Heart left ventricle (tissue), 16 donors: ENCODE measurements at regions not wholly inside any gene's neighbourhood (a gene's known extent, or its start where the extent isn't known, plus 50 kb on each side); places are given as distances from the start of the nearest gene placed in this dataset.

Source experiments
- ATAC-seq, 4 donors: fragments of 200-7000 bp; cut with Tn5 transposase; one replicate each; pipeline ENCODE4 v1.9.1; 2020 to 2022; ENCODE audit warnings: moderate library complexity in 4 of 4, mild to moderate bottlenecking in 3 of 4, moderate number of reproducible peaks in 1 of 4
- DNase-seq, 5 donors: peaks; one replicate each; pipeline ENCODE4 v3.0.0-alpha.2; 2020
- H3K27ac ChIP-seq, 12 donors: fragments of 200-600 bp; sonication (generic) in 4 of 12; one replicate each; pipeline versions ENCODE4 v1.5.0 to v1.8.0; 2016 to 2022; ENCODE audit warnings: mild to moderate bottlenecking in 2 of 12
- H3K27me3 ChIP-seq, 9 donors: fragments of 200-600 bp; sonication (generic) in 2 of 9; one replicate each; pipeline versions ENCODE4 v1.5.1 to v1.8.0; 2016 to 2022; ENCODE audit warnings: mild to moderate bottlenecking in 3 of 9
- H3K36me3 ChIP-seq, 9 donors: fragments of 200-600 bp; sonication (generic) in 2 of 9; one replicate each; pipeline versions ENCODE4 v1.5.0 to v1.8.0; 2018 to 2022; ENCODE audit warnings: mild to moderate bottlenecking in 2 of 9
- H3K4me1 ChIP-seq, 12 donors: fragments of 200-600 bp; sonication (generic) in 4 of 12; one replicate each; pipeline versions ENCODE4 v1.5.0 to v1.8.0; 2016 to 2022; ENCODE audit warnings: mild to moderate bottlenecking in 3 of 12
- H3K4me3 ChIP-seq, 12 donors: fragments of 200-600 bp; sonication (generic) in 4 of 12; one replicate each; pipeline versions ENCODE4 v1.5.0 to v1.8.0; 2017 to 2022; ENCODE audit warnings: mild to moderate bottlenecking in 9 of 12, moderate library complexity in 4 of 12
- H3K9me3 ChIP-seq, 12 donors: fragments of 200-600 bp; sonication (generic) in 4 of 12; one replicate each; pipeline versions ENCODE4 v1.5.0 to v1.8.0; 2016 to 2022; ENCODE audit warnings: mild to moderate bottlenecking in 1 of 12
- POLR2A ChIP-seq, 2 donors: fragments of 450-650 bp; IDR thresholded peaks; one replicate each; pipeline ENCODE4 v1.6.1; 2017; ENCODE audit warnings: antibody characterized with exemption in 2 of 2, mild to moderate bottlenecking in 2 of 2, moderate library complexity in 2 of 2
- WGBS, 4 donors: extraction: QIAGEN DNeasy Blood & Tissue Kit in 2 of 4; methylation state at CpG; one replicate each; pipeline versions ENCODE4 v1.1.5 to v1.1.7; 2013 to 2018; 5-methylcytosine and 5-hydroxymethylcytosine counted together
- intact Hi-C, 10 donors: fragments of 100-400 bp; cut with DNase I; formaldehyde crosslinking; loops; one replicate each; pipeline versions ENCODE4 v1.11.1 to v1.14.2; 2022
- TF ChIP-seq, protein P1 (sequence below), 12 donors: fragments of 200-600 bp; sonication (generic) in 4 of 12; IDR thresholded peaks; one replicate each; pipeline versions ENCODE4 v1.5.0 to v1.8.0; 2018 to 2022; ENCODE audit warnings: antibody characterized with exemption in 12 of 12, mild to moderate bottlenecking in 5 of 12
- donor health status: ischemic (EF 13 %, LVEDD 7.1; RV severe dilation, severe dysfunction).
- donor health status: healthy with polysubstance abuse.
- donor health status: DM: no; HTN: yes; CAD: no.
- donor health status: DM: no; HTN: no; CAD: no.
- donor health status: ischemic (EF 25% LVEDD 6.9; RV normal size, moderate dysfunction).
- donor health status: ischemic (EF 25% LVEDD 5.7; RV mildly dilated, moderate dysfunction).
- donor health status: healthy.
- donor health status: DM: yes; HTN: yes; CAD: no.
- donor health status: ischemic (EF 35%, LVEDD 5.7; RV mildly dilated, moderate dysfunction).
- donor health status: nonischemic (EF 11% LVEDD 7.7; RV severe dilation, severe dysfunction).
- donor health status: DM: yes; HTN: yes; CAD: no.
- donor health status: PGD.
- donor health status: ischemic (EF 29% LVEDD 5.4; RV normal size, mild dysfunction).
- donor health status: nonischemic (EF 23%, LVEDD 6.1; RV moderate dilation, normal function).

DNA sequence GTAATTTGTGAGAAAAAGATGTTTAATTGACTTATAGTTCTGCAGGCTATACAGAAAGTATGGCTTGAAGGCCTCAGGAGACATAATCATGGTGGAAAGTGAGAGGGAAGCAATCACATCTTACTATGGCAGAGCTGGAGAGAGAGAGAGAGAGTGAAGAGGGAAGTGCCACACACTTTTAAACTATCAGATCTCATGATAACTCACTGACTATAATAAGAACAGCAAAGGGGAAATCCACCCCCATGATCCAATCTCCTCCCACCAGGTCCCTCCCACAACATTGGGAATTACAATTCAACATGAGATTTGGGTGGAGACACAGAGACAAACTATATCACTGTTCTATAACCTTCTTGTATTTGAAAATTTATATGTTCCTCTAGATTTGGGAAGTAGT is 117.2 kb upstream of the BMP5 start:
- no peak for ATAC-seq
- Histone ChIP-seq H3K4me3 (no peak overlapping the region), H3K9me3 (peaks cover 0 to 8% (median 0%) of the 10 kb centered on the region in 12 donors), H3K27me3 (no peaks in the 10 kb centered on the region), H3K27ac (no peak overlapping the region), H3K36me3 (no peaks in the 10 kb centered on the region), H3K4me1 (no peaks in the 10 kb centered on the region)
- intact Hi-C loops = loop anchor here in 1 of 10 donors (5.0 kb wide), 1 partner anchor 295 kb away; no protein-coding TSS in a partner anchor
- DNase-seq = no peak
- TF ChIP-seq POLR2A (IDR thresholded peaks at IDR 0.05) = no peak
- TF ChIP-seq, protein P1, sequence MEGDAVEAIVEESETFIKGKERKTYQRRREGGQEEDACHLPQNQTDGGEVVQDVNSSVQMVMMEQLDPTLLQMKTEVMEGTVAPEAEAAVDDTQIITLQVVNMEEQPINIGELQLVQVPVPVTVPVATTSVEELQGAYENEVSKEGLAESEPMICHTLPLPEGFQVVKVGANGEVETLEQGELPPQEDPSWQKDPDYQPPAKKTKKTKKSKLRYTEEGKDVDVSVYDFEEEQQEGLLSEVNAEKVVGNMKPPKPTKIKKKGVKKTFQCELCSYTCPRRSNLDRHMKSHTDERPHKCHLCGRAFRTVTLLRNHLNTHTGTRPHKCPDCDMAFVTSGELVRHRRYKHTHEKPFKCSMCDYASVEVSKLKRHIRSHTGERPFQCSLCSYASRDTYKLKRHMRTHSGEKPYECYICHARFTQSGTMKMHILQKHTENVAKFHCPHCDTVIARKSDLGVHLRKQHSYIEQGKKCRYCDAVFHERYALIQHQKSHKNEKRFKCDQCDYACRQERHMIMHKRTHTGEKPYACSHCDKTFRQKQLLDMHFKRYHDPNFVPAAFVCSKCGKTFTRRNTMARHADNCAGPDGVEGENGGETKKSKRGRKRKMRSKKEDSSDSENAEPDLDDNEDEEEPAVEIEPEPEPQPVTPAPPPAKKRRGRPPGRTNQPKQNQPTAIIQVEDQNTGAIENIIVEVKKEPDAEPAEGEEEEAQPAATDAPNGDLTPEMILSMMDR (IDR thresholded peaks at IDR 0.05) = no peak

DNA sequence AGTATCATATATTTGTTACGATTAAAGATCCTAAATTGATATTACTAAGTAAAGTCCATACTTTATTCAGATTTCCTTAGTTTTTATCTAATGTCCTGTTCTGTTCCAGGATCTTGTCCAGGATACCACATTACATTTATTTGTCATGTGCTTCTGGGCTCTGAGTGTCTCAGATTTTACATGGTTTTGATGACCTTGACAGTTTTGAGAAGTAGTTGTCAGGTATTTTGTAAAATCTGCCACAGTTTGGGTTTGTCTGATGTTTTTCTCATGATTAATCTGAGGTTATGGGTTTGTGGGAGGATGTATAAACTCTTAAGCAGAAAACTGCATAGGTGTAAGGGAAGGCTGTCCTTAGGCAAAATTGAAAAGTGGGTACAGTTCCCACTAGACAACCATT is 109.9 kb upstream of the BMP5 start:
- H3K9me3 ChIP-seq = peaks cover 0 to 3% (median 0%) of the 10 kb centered on the region in 12 donors
- DNase-seq (no peak), ATAC-seq (no peak)
- intact Hi-C loops = no loop called here
- no peaks in the 10 kb centered on the region for H3K4me1 ChIP-seq
- 92 to 99% (median 96%) methylated on average over 1 of the region's 1 CpG for WGBS, 4 donors
- no peaks in the 10 kb centered on the region for H3K36me3 ChIP-seq
- H3K27ac ChIP-seq = no peak overlapping the region
- no peak overlapping the region for H3K4me3 ChIP-seq
- no peaks in the 10 kb centered on the region for H3K27me3 ChIP-seq
- TF ChIP-seq POLR2A (IDR thresholded peaks at IDR 0.05) = no peak
- TF ChIP-seq, protein P1 (IDR thresholded peaks at IDR 0.05) = no peak

DNA sequence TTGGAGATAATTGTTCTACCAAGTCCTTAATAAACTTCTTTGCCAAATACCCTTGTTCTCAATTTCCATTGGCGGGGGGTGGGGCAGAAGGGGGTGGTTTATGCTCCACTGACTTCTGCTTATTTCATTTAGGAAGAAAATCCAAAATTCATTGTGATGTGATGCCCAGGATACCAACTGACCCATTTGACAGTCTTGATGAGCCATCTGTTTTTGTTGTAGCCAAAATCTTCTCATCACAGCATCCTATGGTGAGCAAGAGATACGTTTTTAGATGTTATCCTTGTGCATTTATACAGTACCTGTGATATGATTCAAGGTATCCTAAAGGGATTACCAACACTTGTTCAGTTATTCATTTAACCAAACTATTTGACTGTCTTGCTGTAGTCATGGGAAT is 108.5 kb upstream of the BMP5 start:
- H3K36me3 ChIP-seq = no peaks in the 10 kb centered on the region
- H3K9me3 ChIP-seq = peaks cover 0 to 3% (median 0%) of the 10 kb centered on the region in 12 donors
- TF ChIP-seq, protein P1 (IDR thresholded peaks at IDR 0.05) = no peak
- TF ChIP-seq POLR2A (IDR thresholded peaks at IDR 0.05) = no peak
- H3K27me3 ChIP-seq = no peaks in the 10 kb centered on the region
- no peak overlapping the region for H3K27ac ChIP-seq
- H3K4me3 ChIP-seq = no peak overlapping the region
- WGBS, 4 donors = 80 to 87% (median 84%) methylated on average over 2 of the region's 2 CpGs
- DNase-seq = no peak
- intact Hi-C loops = loop anchor here in 1 of 10 donors (1.0 kb wide), 1 partner anchor 25 kb away; no protein-coding TSS in a partner anchor
- H3K4me1 ChIP-seq = no peaks in the 10 kb centered on the region
- no peak for ATAC-seq

DNA sequence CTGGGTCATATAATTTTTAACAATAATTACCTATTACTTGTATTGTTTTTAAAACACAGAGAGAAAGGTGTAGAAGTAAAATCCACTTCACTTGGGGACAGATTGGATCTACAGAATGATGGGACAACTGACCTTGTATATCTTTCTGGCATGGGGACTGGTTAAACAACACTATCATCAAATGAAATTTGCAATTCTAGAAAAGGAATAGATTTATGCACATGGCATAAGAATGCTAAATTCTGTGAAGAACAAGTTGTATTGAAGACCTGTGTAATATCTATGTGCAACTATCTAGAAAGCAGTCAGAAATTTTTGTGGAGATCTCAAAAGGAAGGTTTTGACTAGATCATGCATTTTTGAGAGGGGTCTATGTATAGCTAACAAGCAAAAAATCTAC is 106.3 kb upstream of the BMP5 start:
- Histone ChIP-seq H3K4me3 (no peak overlapping the region), H3K36me3 (no peaks in the 10 kb centered on the region), H3K27me3 (no peaks in the 10 kb centered on the region), H3K4me1 (no peaks in the 10 kb centered on the region), H3K27ac (no peak overlapping the region), H3K9me3 (peaks cover 0 to 3% (median 0%) of the 10 kb centered on the region in 12 donors)
- DNase-seq (no peak), ATAC-seq (no peak)
- no peak for TF ChIP-seq POLR2A (IDR thresholded peaks at IDR 0.05)
- TF ChIP-seq, protein P1 (IDR thresholded peaks at IDR 0.05) = no peak
- intact Hi-C loops = loop anchor here in 7 of 10 donors (1.0 to 2.0 kb wide), 4 partner anchors 309 to 313 kb away; no protein-coding TSS in a partner anchor
